ENCODE measurements at regions not wholly inside any gene's neighbourhood (a gene's known extent, or its start where the extent isn't known, plus 50 kb on each side); places are given as distances from the start of the nearest gene placed in this dataset.

DNA sequence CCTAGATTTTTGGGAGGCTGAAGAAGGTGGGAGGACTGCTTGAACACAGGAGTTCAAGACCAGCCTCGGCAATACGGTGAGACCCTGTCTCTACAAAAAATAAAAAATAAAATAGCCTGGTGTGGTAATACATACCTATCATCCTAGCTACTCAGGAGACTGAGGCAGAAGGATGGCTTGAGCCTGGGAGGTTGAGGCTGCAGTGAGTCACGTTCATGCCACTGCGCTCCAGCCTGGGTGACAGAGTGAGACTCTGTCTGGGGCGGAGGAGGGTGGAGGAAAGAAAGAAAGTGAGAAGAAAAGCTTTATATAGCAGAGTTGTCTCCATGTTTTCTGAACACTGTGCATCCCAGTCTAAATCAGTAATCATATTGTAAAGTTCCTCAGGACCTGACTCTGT is 301.4 kb upstream of the CNTN6 start:
- Histone ChIP-seq H2AFZ (ENCODE audit: low read length) (no peak overlapping the region), H3K4me2 (ENCODE audit: low read length) (no peak overlapping the region), H3F3A (ENCODE audit: low read length, unreplicated experiment) (no peaks in the 10 kb centered on the region), H3K4me3 (ENCODE audit: low read length) (no peak overlapping the region), H3K9me3 (ENCODE audit: low read length) (peaks cover 29% of the 10 kb centered on the region), H4K20me1 (ENCODE audit: low read length) (no peaks in the 10 kb centered on the region), H3K4me1 (ENCODE audit: insufficient read depth, low read length) (no peaks in the 10 kb centered on the region), H3K9me2 (replicated peaks; ENCODE audit: low read length) (no peaks in the 10 kb centered on the region), H3K27me3 (ENCODE audit: low read length) (no peaks in the 10 kb centered on the region), H3K79me2 (ENCODE audit: low read length) (no peaks in the 10 kb centered on the region), H3K27ac (ENCODE audit: low read length) (no peak overlapping the region), H3K9ac (ENCODE audit: low read length) (no peak overlapping the region), H3K36me3 (ENCODE audit: low read depth, low read length) (no peaks in the 10 kb centered on the region)
- no TSS peak for BruUV-seq (replicated peaks)
- ChIA-PET CTCF (no interaction called here), POLR2A (ENCODE audit: unreplicated experiment) (interaction anchor here (0.7 kb wide), 1 partner anchor 252 kb away, joined by 3 read pairs; no protein-coding TSS in a partner anchor)
- TF ChIP-seq, protein P1, sequence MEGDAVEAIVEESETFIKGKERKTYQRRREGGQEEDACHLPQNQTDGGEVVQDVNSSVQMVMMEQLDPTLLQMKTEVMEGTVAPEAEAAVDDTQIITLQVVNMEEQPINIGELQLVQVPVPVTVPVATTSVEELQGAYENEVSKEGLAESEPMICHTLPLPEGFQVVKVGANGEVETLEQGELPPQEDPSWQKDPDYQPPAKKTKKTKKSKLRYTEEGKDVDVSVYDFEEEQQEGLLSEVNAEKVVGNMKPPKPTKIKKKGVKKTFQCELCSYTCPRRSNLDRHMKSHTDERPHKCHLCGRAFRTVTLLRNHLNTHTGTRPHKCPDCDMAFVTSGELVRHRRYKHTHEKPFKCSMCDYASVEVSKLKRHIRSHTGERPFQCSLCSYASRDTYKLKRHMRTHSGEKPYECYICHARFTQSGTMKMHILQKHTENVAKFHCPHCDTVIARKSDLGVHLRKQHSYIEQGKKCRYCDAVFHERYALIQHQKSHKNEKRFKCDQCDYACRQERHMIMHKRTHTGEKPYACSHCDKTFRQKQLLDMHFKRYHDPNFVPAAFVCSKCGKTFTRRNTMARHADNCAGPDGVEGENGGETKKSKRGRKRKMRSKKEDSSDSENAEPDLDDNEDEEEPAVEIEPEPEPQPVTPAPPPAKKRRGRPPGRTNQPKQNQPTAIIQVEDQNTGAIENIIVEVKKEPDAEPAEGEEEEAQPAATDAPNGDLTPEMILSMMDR (conservative IDR thresholded peaks at IDR 0.05; ENCODE audit: low read depth, low read length), result no peak
- TF ChIP-seq EZH2phosphoT487 (IDR thresholded peaks at IDR 0.05; ENCODE audit: borderline replicate concordance, low read length) (no peak), EZH2 (IDR thresholded peaks at IDR 0.05; ENCODE audit: low read length, unreplicated experiment) (no peak)
- DNase-seq (no peak), ATAC-seq (no peak)
- intact Hi-C loops (cut with micrococcal nuclease), result no loop called here

DNA sequence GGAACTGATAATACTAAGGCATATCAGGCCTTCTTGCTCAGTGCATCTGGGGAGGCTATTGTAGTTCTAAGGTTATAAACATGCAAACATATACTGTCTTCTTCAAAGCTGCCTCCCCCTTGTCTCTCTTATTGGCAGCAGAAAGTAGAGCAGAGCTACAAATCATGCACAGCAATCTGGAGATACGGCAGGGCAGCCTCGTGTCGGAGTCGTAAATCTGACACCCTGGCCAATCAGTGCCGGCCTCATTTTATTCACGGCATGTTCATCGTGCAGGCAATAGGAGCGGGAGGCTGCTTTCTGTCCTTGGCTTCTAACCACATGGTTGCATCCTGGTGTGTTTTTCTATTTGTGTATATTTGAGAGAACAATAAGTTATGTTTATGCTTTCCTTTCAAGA is 300.2 kb upstream of the CNTN6 start:
- Histone ChIP-seq H3K9ac (ENCODE audit: low read length) (no peak overlapping the region), H3K4me3 (ENCODE audit: low read length) (no peak overlapping the region), H3K4me1 (ENCODE audit: insufficient read depth, low read length) (no peaks in the 10 kb centered on the region), H3K27me3 (ENCODE audit: low read length) (no peaks in the 10 kb centered on the region), H3K27ac (ENCODE audit: low read length) (no peak overlapping the region), H2AFZ (ENCODE audit: low read length) (no peak overlapping the region), H4K20me1 (ENCODE audit: low read length) (no peaks in the 10 kb centered on the region), H3F3A (ENCODE audit: low read length, unreplicated experiment) (no peaks in the 10 kb centered on the region), H3K36me3 (ENCODE audit: low read depth, low read length) (no peaks in the 10 kb centered on the region), H3K9me2 (replicated peaks; ENCODE audit: low read length) (no peaks in the 10 kb centered on the region), H3K4me2 (ENCODE audit: low read length) (no peak overlapping the region), H3K9me3 (ENCODE audit: low read length) (peaks cover 28% of the 10 kb centered on the region), H3K79me2 (ENCODE audit: low read length) (no peaks in the 10 kb centered on the region)
- intact Hi-C loops (cut with micrococcal nuclease), result no loop called here
- BruUV-seq (replicated peaks), result no TSS peak
- no peak for DNase-seq
- no peak for ATAC-seq
- POLR2A ChIA-PET (ENCODE audit: unreplicated experiment), result no interaction called here
- TF ChIP-seq, protein P1 (conservative IDR thresholded peaks at IDR 0.05; ENCODE audit: low read depth, low read length), result no peak
- no peak for TF ChIP-seq EZH2phosphoT487 (IDR thresholded peaks at IDR 0.05; ENCODE audit: borderline replicate concordance, low read length)
- TF ChIP-seq EZH2 (IDR thresholded peaks at IDR 0.05; ENCODE audit: low read length, unreplicated experiment), result no peak
- CTCF ChIA-PET, result no interaction called here

DNA sequence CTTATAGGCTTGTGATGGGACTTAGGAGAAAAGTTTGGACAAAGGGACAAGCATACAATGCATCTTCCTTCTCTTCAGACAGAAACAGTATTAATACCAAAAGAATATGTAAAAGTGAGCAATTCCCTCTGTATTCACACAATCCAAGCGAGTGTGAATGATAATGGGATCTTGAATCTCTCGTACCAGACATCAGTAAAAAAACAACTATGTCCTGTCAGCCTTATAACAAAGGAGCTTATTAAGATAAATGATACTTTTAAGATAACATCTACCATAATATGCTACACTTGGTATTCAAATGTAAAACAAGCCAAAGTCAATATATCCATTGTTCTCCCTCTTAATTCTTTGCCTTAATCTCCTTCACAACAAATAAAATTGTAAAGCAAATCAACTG is 288.6 kb upstream of the CNTN6 start:
- Histone ChIP-seq H3K4me3 (ENCODE audit: low read length) (no peak overlapping the region), H3K4me2 (ENCODE audit: low read length) (no peak overlapping the region), H3K4me1 (ENCODE audit: insufficient read depth, low read length) (no peaks in the 10 kb centered on the region), H3F3A (ENCODE audit: low read length, unreplicated experiment) (no peaks in the 10 kb centered on the region), H3K36me3 (ENCODE audit: low read depth, low read length) (no peaks in the 10 kb centered on the region), H3K27ac (ENCODE audit: low read length) (no peak overlapping the region), H3K9me3 (ENCODE audit: low read length) (peaks cover 20% of the 10 kb centered on the region), H3K79me2 (ENCODE audit: low read length) (no peaks in the 10 kb centered on the region), H2AFZ (ENCODE audit: low read length) (no peak overlapping the region), H3K9ac (ENCODE audit: low read length) (no peak overlapping the region), H3K27me3 (ENCODE audit: low read length) (no peaks in the 10 kb centered on the region), H4K20me1 (ENCODE audit: low read length) (no peaks in the 10 kb centered on the region), H3K9me2 (replicated peaks; ENCODE audit: low read length) (no peaks in the 10 kb centered on the region)
- intact Hi-C loops (cut with micrococcal nuclease), result no loop called here
- ChIA-PET POLR2A (ENCODE audit: unreplicated experiment) (no interaction called here), CTCF (no interaction called here)
- ATAC-seq, result no peak
- TF ChIP-seq, protein P1 (conservative IDR thresholded peaks at IDR 0.05; ENCODE audit: low read depth, low read length), result no peak
- no peak for TF ChIP-seq EZH2phosphoT487 (IDR thresholded peaks at IDR 0.05; ENCODE audit: borderline replicate concordance, low read length)
- TF ChIP-seq EZH2 (IDR thresholded peaks at IDR 0.05; ENCODE audit: low read length, unreplicated experiment), result no peak
- no TSS peak for BruUV-seq (replicated peaks)
- no peak for DNase-seq
